HCT116 (cell line): ENCODE measurements at regions not wholly inside any gene's neighbourhood (a gene's known extent, or its start where the extent isn't known, plus 50 kb on each side); places are given as distances from the start of the nearest gene placed in this dataset.

Experiments used
- ATAC-seq: fragments of 200-7000 bp; cut with Tn5 transposase; 2 replicates; pipeline ENCODE4 v1.9.1; 2020; ENCODE audit warnings: mild to moderate bottlenecking, moderate library complexity
- BruUV-seq: library from RNA; stranded (reverse); fragments of 400-500 nt; replicated peaks from 2 replicates; lab custom pipeline; 2021; lab: Mats Ljungman, UMichigan
- CTCF ChIA-PET: fragments of 300-600 bp; sonication (Branson Sonifier 250); formaldehyde crosslinking; loops from one replicate; lab custom pipeline; 2021; ENCODE audit warnings: antibody characterized with exemption; lab: Charles Lee
- POLR2A ChIA-PET: fragments of 300-600, 350-600 bp; sonication (Branson Sonifier 250); formaldehyde crosslinking; loops from one replicate; lab custom pipeline; 2021; ENCODE audit warnings: antibody characterized with exemption; lab: Charles Lee
- RAD21 ChIA-PET, 2 experiments: fragments of 300-600 bp; sonication (Branson Sonifier 250); formaldehyde crosslinking; loops; one replicate each; lab custom pipeline; 2023; ENCODE audit warnings: low total read pairs in 2 of 2; ENCODE audit not compliant: uncharacterized antibody in 2 of 2, unreplicated experiment in 2 of 2, low non-redundant PET in 1 of 2; lab: Charles Lee
- DNase-seq: peaks from one replicate; pipeline ENCODE4 v3.0.0-alpha.2; 2010; ENCODE audit warnings: low read depth, low spot score
- H2AFZ ChIP-seq: fragments of 200-600 bp; shearing (Covaris generic), sonication (generic); 2 replicates; pipeline ENCODE4 v1.6.1; 2017; ENCODE audit warnings: low read depth, mixed run types, mixed read lengths, antibody characterized with exemption, low read length; ENCODE audit not compliant: poor library complexity, severe bottlenecking
- H3K27ac ChIP-seq: 2 replicates; pipeline ENCODE4 v1.5.1; 2012; ENCODE audit warnings: low read depth, low read length
- H3K27me3 ChIP-seq: fragments of 200-600 bp; sonication (generic); 2 replicates; pipeline ENCODE4 v1.6.1; 2016; ENCODE audit warnings: mixed run types, low read length, mixed read lengths; ENCODE audit not compliant: insufficient read depth
- H3K36me3 ChIP-seq, 2 experiments: fragments of 200-500 bp in 1 of 2; fragments of 200-600 bp in 1 of 2; sonication (Bioruptor generic) in 1 of 2; sonication (generic) in 1 of 2; 2 replicates each; pipeline versions ENCODE4 v1.5.1 to v1.6.1; 2014 to 2016; ENCODE audit warnings: low read length in 2 of 2, inconsistent platforms in 1 of 2, mixed read lengths in 1 of 2, mixed run types in 1 of 2; ENCODE audit not compliant: insufficient read depth in 2 of 2, control insufficient read depth in 1 of 2
- H3K4me1 ChIP-seq, 2 experiments: fragments of 200-600 bp in 1 of 2; sonication (generic) in 1 of 2; 2 replicates each; pipeline versions ENCODE4 v1.5.1 to v1.6.1; 2012 to 2017; ENCODE audit warnings: low read length in 2 of 2, inconsistent platforms in 1 of 2, mild to moderate bottlenecking in 1 of 2, mixed read lengths in 1 of 2, mixed run types in 1 of 2, moderate library complexity in 1 of 2; ENCODE audit not compliant: insufficient read depth in 2 of 2, control insufficient read depth in 1 of 2
- H3K4me2 ChIP-seq: fragments of 200-600 bp; sonication (generic); 2 replicates; pipeline ENCODE4 v1.6.1; 2017; ENCODE audit warnings: mixed run types, low read length, mixed read lengths
- H3K4me3 ChIP-seq, 2 experiments: fragments of 200-600 bp in 1 of 2; sonication (generic) in 1 of 2; replicated peaks in 1 of 2; 2 replicates each; pipeline ENCODE4 v1.5.1; 2011 to 2016; ENCODE audit warnings: low read length in 2 of 2, control low read depth in 1 of 2, low read depth in 1 of 2, mild to moderate bottlenecking in 1 of 2, mixed read lengths in 1 of 2, mixed run types in 1 of 2
- H3K79me2 ChIP-seq: fragments of 200-600 bp; sonication (generic); 2 replicates; pipeline ENCODE4 v1.6.1; 2017; ENCODE audit warnings: mild to moderate bottlenecking, mixed run types, low read length, moderate library complexity, mixed read lengths; ENCODE audit not compliant: insufficient read depth
- H3K9ac ChIP-seq: fragments of 200-600 bp; sonication (generic); 2 replicates; pipeline ENCODE4 v1.6.1; 2016; ENCODE audit warnings: low read length, mixed read lengths
- H3K9me2 ChIP-seq: fragments of 200-600 bp; sonication (generic), shearing (Covaris generic); 2 replicates; pipeline ENCODE4 v1.6.1; 2017; ENCODE audit warnings: mixed run types, mild to moderate bottlenecking, moderate library complexity; ENCODE audit not compliant: insufficient read depth
- H3K9me3 ChIP-seq, 2 experiments: fragments of 200-500 bp in 1 of 2; fragments of 200-600 bp in 1 of 2; sonication (Bioruptor generic) in 1 of 2; sonication (generic) in 1 of 2; 2 replicates each; pipeline ENCODE4 v1.6.1; 2014 to 2017; ENCODE audit warnings: low read length in 2 of 2, mixed read lengths in 2 of 2, inconsistent platforms in 1 of 2, low read depth in 1 of 2, mild to moderate bottlenecking in 1 of 2, mixed run types in 1 of 2, moderate library complexity in 1 of 2; ENCODE audit not compliant: control insufficient read depth in 1 of 2, insufficient read depth in 1 of 2
- H4K20me1 ChIP-seq: fragments of 200-600 bp; sonication (generic), shearing (Covaris generic); 2 replicates; pipeline ENCODE4 v1.6.1; 2017; ENCODE audit warnings: mixed run types, mild to moderate bottlenecking, moderate library complexity; ENCODE audit not compliant: insufficient read depth
- CBX3 ChIP-seq: IDR thresholded peaks from 2 replicates; pipeline ENCODE4 v1.6.1; 2012; ENCODE audit warnings: low read depth
- JUND ChIP-seq: IDR thresholded peaks from 2 replicates; pipeline ENCODE4 v1.6.1; 2012
- POLR2AphosphoS5 ChIP-seq: IDR thresholded peaks from 2 replicates; pipeline ENCODE4 v1.6.1; 2011; ENCODE audit warnings: mild to moderate bottlenecking, low read depth, low read length, moderate library complexity
- SRF ChIP-seq: IDR thresholded peaks from 2 replicates; pipeline ENCODE4 v1.6.1; 2012; ENCODE audit warnings: low read depth
- YY1 ChIP-seq: IDR thresholded peaks from 2 replicates; pipeline ENCODE4 v1.6.1; 2011; ENCODE audit warnings: low read length, low read depth, moderate library complexity, mild to moderate bottlenecking; ENCODE audit not compliant: insufficient replicate concordance; ENCODE audit errors: extremely low read depth
- ZFX ChIP-seq: fragments of 450-650 bp; IDR thresholded peaks from 2 replicates; pipeline ENCODE4 v1.6.1; 2017
- intact Hi-C: fragments of 100-400 bp; cut with micrococcal nuclease; formaldehyde crosslinking; loops from 2 replicates; pipeline ENCODE4 v1.10.0; 2022
- TF ChIP-seq, protein P1 (sequence below): IDR thresholded peaks from 2 replicates; pipeline ENCODE4 v1.6.1; 2011; ENCODE audit warnings: mild to moderate bottlenecking, low read length, moderate library complexity; ENCODE audit not compliant: insufficient replicate concordance; ENCODE audit errors: extremely low read depth
- TF ChIP-seq, protein P2 (sequence below): IDR thresholded peaks from 2 replicates; pipeline ENCODE4 v1.6.1; 2012

DNA sequence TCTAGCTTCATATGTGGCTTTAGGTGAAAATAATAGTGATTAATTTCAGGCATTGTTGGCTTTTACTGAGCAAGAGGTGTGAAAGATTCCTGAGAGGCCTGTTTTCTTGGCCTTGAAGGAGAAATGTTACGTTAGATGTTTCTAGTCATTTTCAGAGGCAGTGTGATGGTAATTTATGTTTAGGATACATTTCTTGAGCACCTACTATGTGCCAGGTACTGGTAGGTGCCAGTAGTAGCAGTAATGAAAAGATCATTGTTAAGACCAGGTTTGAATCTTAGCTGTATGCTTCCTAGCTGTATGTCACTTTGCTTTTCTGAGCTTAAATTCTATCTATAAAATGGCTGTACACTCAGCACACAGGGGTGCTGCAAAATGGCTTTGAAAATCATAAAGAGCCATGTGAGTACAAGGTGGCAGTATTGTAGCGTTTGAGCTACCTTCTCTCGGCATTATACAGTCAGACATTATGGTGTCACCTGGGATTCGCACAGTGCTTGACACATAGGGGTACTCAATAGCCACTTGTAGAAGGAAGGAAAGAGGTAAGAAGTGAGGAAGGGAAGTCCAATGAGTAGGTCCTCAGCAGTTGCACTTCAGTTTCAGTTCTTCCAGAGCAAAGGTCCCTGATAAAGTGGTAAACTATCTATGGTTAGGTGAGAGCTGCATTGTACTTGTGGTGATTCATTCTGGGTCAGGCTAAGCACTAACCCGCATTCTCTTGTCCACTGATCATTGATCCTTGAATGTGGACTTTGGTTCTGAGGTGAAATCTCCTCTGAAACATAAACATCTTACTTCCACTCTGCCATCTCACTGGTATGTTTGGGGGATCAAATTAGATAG is 166.5 kb upstream of the NR3C1 start:
- Histone ChIP-seq H2AFZ (no peak overlapping the region), H3K4me1 (no peaks in the 10 kb centered on the region), H3K4me2 (no peak overlapping the region), H3K4me3 (no peak overlapping the region), H3K9me2 (no peaks in the 10 kb centered on the region), H4K20me1 (no peaks in the 10 kb centered on the region), H3K36me3 (no peaks in the 10 kb centered on the region), H3K9ac (no peak overlapping the region), H3K79me2 (no peaks in the 10 kb centered on the region), H3K9me3 (no peaks in the 10 kb centered on the region), H3K27ac (no peak overlapping the region), H3K27me3 (no peaks in the 10 kb centered on the region)
- no peak for ATAC-seq
- TF ChIP-seq SRF = no peak
- no peak for TF ChIP-seq ZFX
- TF ChIP-seq, protein P1, sequence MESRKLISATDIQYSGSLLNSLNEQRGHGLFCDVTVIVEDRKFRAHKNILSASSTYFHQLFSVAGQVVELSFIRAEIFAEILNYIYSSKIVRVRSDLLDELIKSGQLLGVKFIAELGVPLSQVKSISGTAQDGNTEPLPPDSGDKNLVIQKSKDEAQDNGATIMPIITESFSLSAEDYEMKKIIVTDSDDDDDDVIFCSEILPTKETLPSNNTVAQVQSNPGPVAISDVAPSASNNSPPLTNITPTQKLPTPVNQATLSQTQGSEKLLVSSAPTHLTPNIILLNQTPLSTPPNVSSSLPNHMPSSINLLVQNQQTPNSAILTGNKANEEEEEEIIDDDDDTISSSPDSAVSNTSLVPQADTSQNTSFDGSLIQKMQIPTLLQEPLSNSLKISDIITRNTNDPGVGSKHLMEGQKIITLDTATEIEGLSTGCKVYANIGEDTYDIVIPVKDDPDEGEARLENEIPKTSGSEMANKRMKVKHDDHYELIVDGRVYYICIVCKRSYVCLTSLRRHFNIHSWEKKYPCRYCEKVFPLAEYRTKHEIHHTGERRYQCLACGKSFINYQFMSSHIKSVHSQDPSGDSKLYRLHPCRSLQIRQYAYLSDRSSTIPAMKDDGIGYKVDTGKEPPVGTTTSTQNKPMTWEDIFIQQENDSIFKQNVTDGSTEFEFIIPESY = no peak
- TF ChIP-seq POLR2AphosphoS5 = no peak
- no peak for TF ChIP-seq CBX3
- no peak for TF ChIP-seq YY1
- TF ChIP-seq, protein P2, sequence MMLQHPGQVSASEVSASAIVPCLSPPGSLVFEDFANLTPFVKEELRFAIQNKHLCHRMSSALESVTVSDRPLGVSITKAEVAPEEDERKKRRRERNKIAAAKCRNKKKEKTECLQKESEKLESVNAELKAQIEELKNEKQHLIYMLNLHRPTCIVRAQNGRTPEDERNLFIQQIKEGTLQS = no peak
- TF ChIP-seq JUND = no peak
- BruUV-seq = no TSS peak
- RAD21 ChIA-PET = no interaction called here
- intact Hi-C loops = no loop called here
- POLR2A ChIA-PET = no interaction called here
- CTCF ChIA-PET = no interaction called here
- DNase-seq = no peak
